SK-N-SH (cell line): ENCODE measurements at regions not wholly inside any gene's neighbourhood (a gene's known extent, or its start where the extent isn't known, plus 50 kb on each side); places are given as distances from the start of the nearest gene placed in this dataset.

Source experiments
- CTCF ChIA-PET: fragments of 300-600, 350-600 bp; formaldehyde crosslinking; extraction: SDS; loops from one replicate; lab custom pipeline; 2021; lab: Yijun Ruan, JAX
- POLR2A ChIA-PET: fragments of 350-600 bp; sonication (Branson Sonifier 250); formaldehyde crosslinking; extraction: SDS; loops from one replicate; lab custom pipeline; 2020; ENCODE audit warnings: antibody characterized with exemption, inconsistent platforms; lab: Yijun Ruan, JAX
- DNase-seq: peaks from one replicate; pipeline ENCODE4 v3.0.0; 2012
- H2AFZ ChIP-seq: fragments of 200-600 bp; sonication (generic); 2 replicates; pipeline ENCODE4 v1.8.1; 2016; ENCODE audit warnings: antibody characterized with exemption, mild to moderate bottlenecking, low read depth
- H3F3A ChIP-seq: fragments of 200-600 bp; sonication (generic); replicated peaks from 2 replicates; pipeline ENCODE3; 2016; ENCODE audit warnings: antibody characterized with exemption, mild to moderate bottlenecking; ENCODE audit not compliant: insufficient read depth
- H3K27ac ChIP-seq, 2 experiments: fragments of 200-500 bp in 1 of 2; fragments of 200-600 bp in 1 of 2; sonication (Bioruptor generic) in 1 of 2; sonication (generic), shearing (Covaris generic) in 1 of 2; 2 replicates each; pipeline versions ENCODE4 v1.5.1 to v1.6.1; 2014 to 2016; ENCODE audit warnings: low read depth in 2 of 2, inconsistent platforms in 1 of 2, low read length in 1 of 2, mild to moderate bottlenecking in 1 of 2, mixed read lengths in 1 of 2
- H3K27me3 ChIP-seq: fragments of 200-600 bp; sonication (generic), shearing (Covaris generic); 2 replicates; pipeline ENCODE4 v1.6.1; 2016; ENCODE audit warnings: mixed run types; ENCODE audit not compliant: insufficient read depth
- H3K36me3 ChIP-seq, 2 experiments: fragments of 200-500 bp in 1 of 2; fragments of 200-600 bp in 1 of 2; sonication (Bioruptor generic) in 1 of 2; sonication (generic) in 1 of 2; replicated peaks in 1 of 2; 2 replicates each; pipeline versions ENCODE3 to v1.5.1; 2014 to 2016; ENCODE audit warnings: low read length in 1 of 2, mild to moderate bottlenecking in 1 of 2; ENCODE audit not compliant: insufficient read depth in 2 of 2, control insufficient read depth in 1 of 2
- H3K4me1 ChIP-seq, 2 experiments: fragments of 200-500 bp in 1 of 2; fragments of 200-600 bp in 1 of 2; sonication (Bioruptor generic) in 1 of 2; sonication (generic), shearing (Covaris generic) in 1 of 2; 2 replicates each; pipeline versions ENCODE4 v1.5.1 to v1.6.1; 2014 to 2016; ENCODE audit warnings: low read depth in 1 of 2, low read length in 1 of 2, mixed run types in 1 of 2; ENCODE audit not compliant: insufficient read depth in 2 of 2, control insufficient read depth in 1 of 2
- H3K4me2 ChIP-seq: fragments of 200-600 bp; sonication (generic), shearing (Covaris generic); 2 replicates; pipeline ENCODE4 v1.6.1; 2017; ENCODE audit warnings: mixed run types
- H3K4me3 ChIP-seq, 2 experiments: fragments of 200-500 bp in 1 of 2; fragments of 200-600 bp in 1 of 2; sonication (Bioruptor generic) in 1 of 2; sonication (generic), shearing (Covaris generic) in 1 of 2; 2 replicates each; pipeline versions ENCODE4 v1.5.1 to v1.8.1; 2014 to 2016; ENCODE audit warnings: low read depth in 2 of 2, inconsistent platforms in 1 of 2, low read length in 1 of 2, mild to moderate bottlenecking in 1 of 2, mixed read lengths in 1 of 2, moderate library complexity in 1 of 2
- H3K79me2 ChIP-seq: fragments of 200-600 bp; sonication (generic); 2 replicates; pipeline ENCODE4 v1.8.1; 2017; ENCODE audit warnings: mild to moderate bottlenecking; ENCODE audit not compliant: insufficient read depth
- H3K9ac ChIP-seq: fragments of 200-600 bp; sonication (generic); 2 replicates; pipeline ENCODE4 v1.6.1; 2017; ENCODE audit warnings: mixed run types
- H3K9me2 ChIP-seq: fragments of 200-600 bp; sonication (generic); 2 replicates; pipeline ENCODE4 v1.6.1; 2017; ENCODE audit warnings: mixed run types
- H3K9me3 ChIP-seq: fragments of 200-600 bp; sonication (generic); 2 replicates; pipeline ENCODE4 v1.6.1; 2017; ENCODE audit warnings: mixed run types, mild to moderate bottlenecking, moderate library complexity
- H4K20me1 ChIP-seq: fragments of 200-600 bp; sonication (generic); 2 replicates; pipeline ENCODE4 v1.6.1; 2017; ENCODE audit warnings: mild to moderate bottlenecking, mixed run types; ENCODE audit not compliant: insufficient read depth
- ELF1 ChIP-seq: IDR thresholded peaks from 2 replicates; pipeline ENCODE4 v1.4.0; 2012
- EP300 ChIP-seq, 2 experiments: IDR thresholded peaks; 2 replicates each; pipeline versions ENCODE4 v1.4.0 to v1.6.1; 2012; ENCODE audit warnings: borderline replicate concordance in 1 of 2, low read depth in 1 of 2, low read length in 1 of 2
- EZH2phosphoT487 ChIP-seq: fragments of 200-600 bp; sonication (generic); IDR thresholded peaks from 2 replicates; pipeline ENCODE4 v1.6.1; 2017; ENCODE audit warnings: low read depth, mixed run types, mild to moderate bottlenecking, antibody characterized with exemption, moderate library complexity, borderline replicate concordance
- FOXM1 ChIP-seq: IDR thresholded peaks from 2 replicates; pipeline ENCODE4 v1.4.0; 2012; ENCODE audit warnings: low read depth, mild to moderate bottlenecking
- JUND ChIP-seq: IDR thresholded peaks from 2 replicates; pipeline ENCODE4 v1.4.0; 2012
- MEF2A ChIP-seq: IDR thresholded peaks from 2 replicates; pipeline ENCODE4 v1.4.0; 2012; ENCODE audit warnings: low read depth, borderline replicate concordance
- RFX5 ChIP-seq: IDR thresholded peaks from 2 replicates; pipeline ENCODE4 v1.6.1; 2012; ENCODE audit warnings: mild to moderate bottlenecking, improper control_type of control experiment, low read length
- SIN3A ChIP-seq: IDR thresholded peaks from 2 replicates; pipeline ENCODE4 v1.6.1; 2012; ENCODE audit warnings: low read depth, mild to moderate bottlenecking, low read length, moderate library complexity, borderline replicate concordance
- TAF1 ChIP-seq: IDR thresholded peaks from 2 replicates; pipeline ENCODE4 v1.6.1; 2012; ENCODE audit warnings: low read depth, mild to moderate bottlenecking, low read length, moderate library complexity, borderline replicate concordance
- YY1 ChIP-seq: IDR thresholded peaks from 2 replicates; pipeline ENCODE4 v1.4.0; 2012; ENCODE audit warnings: low read depth, mild to moderate bottlenecking
- WGBS: methylation state at CpG from one replicate; pipeline ENCODE4 v1.1.6; 2017; ENCODE audit warnings: low lambda C conversion rate; 5-methylcytosine and 5-hydroxymethylcytosine counted together
- TF ChIP-seq, protein P1 (sequence below): fragments of 150-350 bp; IDR thresholded peaks from 2 replicates; pipeline ENCODE4 v1.6.1; 2017; ENCODE audit warnings: antibody characterized with exemption, low read length, low read depth, borderline replicate concordance
- TF ChIP-seq, protein P2 (sequence below): IDR thresholded peaks from 2 replicates; pipeline ENCODE4 v1.4.0; 2012; ENCODE audit warnings: low read depth, borderline replicate concordance
- TF ChIP-seq, protein P3 (sequence below): IDR thresholded peaks from 2 replicates; pipeline ENCODE4; 2012
- TF ChIP-seq, protein P4 (sequence below): IDR thresholded peaks from 2 replicates; pipeline ENCODE4 v1.6.1; 2012; ENCODE audit warnings: mild to moderate bottlenecking, low read depth, low read length, moderate library complexity
- TF ChIP-seq, protein P5 (sequence below): fragments of 150-350 bp; IDR thresholded peaks from 2 replicates; pipeline ENCODE4 v1.6.1; 2016; ENCODE audit warnings: mild to moderate bottlenecking, low read depth, low read length

DNA sequence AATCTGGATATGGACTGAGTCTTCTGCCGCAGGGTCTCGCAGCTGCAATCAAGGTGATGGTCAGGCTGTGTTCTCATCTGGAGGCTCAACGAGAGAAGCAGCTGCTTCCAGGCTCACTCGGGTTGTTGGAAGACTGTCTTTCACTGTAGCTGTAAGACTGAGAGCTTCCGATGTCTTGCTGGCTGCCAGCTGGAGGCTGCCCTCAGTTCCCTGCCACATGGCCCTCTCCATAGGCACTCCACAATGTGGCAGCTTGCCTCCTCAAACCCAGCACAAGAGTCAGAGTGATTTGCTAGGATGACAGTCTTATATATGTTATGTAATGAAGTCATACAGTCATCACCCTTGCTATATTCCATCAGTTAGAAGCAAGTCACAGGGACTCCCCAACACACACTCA, 290.5 kb upstream of the CDYL start:
- 6% methylated on average over 5 of the region's 5 CpGs for WGBS
- Histone ChIP-seq H3K4me1 (no peaks in the 10 kb centered on the region), H3K4me2 (no peak overlapping the region), H3K27ac (no peak overlapping the region), H2AFZ (no peak overlapping the region), H3K36me3 (no peaks in the 10 kb centered on the region), H3K9me3 (no peaks in the 10 kb centered on the region), H3K9me2 (no peaks in the 10 kb centered on the region), H3K9ac (no peak overlapping the region), H4K20me1 (no peaks in the 10 kb centered on the region), H3F3A (no peaks in the 10 kb centered on the region), H3K27me3 (no peaks in the 10 kb centered on the region; the same call in 1 of the 2 replicates), H3K4me3 (no peak overlapping the region), H3K79me2 (no peaks in the 10 kb centered on the region)
- CTCF ChIA-PET, result no interaction called here
- DNase-seq, result no peak
- TF ChIP-seq, protein P1, sequence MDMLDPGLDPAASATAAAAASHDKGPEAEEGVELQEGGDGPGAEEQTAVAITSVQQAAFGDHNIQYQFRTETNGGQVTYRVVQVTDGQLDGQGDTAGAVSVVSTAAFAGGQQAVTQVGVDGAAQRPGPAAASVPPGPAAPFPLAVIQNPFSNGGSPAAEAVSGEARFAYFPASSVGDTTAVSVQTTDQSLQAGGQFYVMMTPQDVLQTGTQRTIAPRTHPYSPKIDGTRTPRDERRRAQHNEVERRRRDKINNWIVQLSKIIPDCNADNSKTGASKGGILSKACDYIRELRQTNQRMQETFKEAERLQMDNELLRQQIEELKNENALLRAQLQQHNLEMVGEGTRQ, result no peak
- TF ChIP-seq, protein P2, sequence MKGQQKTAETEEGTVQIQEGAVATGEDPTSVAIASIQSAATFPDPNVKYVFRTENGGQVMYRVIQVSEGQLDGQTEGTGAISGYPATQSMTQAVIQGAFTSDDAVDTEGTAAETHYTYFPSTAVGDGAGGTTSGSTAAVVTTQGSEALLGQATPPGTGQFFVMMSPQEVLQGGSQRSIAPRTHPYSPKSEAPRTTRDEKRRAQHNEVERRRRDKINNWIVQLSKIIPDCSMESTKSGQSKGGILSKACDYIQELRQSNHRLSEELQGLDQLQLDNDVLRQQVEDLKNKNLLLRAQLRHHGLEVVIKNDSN, result no peak
- TF ChIP-seq SIN3A (no peak), ELF1 (no peak), YY1 (no peak), MEF2A (no peak), TAF1 (no peak), EP300 (IDR thresholded peaks at IDR 0.05; ENCODE audit: borderline replicate concordance in 1 of 2, low read depth in 1 of 2, low read length in 1 of 2) (no peak), FOXM1 (no peak), JUND (no peak), EZH2phosphoT487 (no peak), RFX5 (no peak)
- TF ChIP-seq, protein P3, sequence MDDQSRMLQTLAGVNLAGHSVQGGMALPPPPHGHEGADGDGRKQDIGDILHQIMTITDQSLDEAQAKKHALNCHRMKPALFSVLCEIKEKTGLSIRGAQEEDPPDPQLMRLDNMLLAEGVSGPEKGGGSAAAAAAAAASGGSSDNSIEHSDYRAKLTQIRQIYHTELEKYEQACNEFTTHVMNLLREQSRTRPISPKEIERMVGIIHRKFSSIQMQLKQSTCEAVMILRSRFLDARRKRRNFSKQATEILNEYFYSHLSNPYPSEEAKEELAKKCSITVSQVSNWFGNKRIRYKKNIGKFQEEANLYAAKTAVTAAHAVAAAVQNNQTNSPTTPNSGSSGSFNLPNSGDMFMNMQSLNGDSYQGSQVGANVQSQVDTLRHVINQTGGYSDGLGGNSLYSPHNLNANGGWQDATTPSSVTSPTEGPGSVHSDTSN, result no peak
- TF ChIP-seq, protein P4, sequence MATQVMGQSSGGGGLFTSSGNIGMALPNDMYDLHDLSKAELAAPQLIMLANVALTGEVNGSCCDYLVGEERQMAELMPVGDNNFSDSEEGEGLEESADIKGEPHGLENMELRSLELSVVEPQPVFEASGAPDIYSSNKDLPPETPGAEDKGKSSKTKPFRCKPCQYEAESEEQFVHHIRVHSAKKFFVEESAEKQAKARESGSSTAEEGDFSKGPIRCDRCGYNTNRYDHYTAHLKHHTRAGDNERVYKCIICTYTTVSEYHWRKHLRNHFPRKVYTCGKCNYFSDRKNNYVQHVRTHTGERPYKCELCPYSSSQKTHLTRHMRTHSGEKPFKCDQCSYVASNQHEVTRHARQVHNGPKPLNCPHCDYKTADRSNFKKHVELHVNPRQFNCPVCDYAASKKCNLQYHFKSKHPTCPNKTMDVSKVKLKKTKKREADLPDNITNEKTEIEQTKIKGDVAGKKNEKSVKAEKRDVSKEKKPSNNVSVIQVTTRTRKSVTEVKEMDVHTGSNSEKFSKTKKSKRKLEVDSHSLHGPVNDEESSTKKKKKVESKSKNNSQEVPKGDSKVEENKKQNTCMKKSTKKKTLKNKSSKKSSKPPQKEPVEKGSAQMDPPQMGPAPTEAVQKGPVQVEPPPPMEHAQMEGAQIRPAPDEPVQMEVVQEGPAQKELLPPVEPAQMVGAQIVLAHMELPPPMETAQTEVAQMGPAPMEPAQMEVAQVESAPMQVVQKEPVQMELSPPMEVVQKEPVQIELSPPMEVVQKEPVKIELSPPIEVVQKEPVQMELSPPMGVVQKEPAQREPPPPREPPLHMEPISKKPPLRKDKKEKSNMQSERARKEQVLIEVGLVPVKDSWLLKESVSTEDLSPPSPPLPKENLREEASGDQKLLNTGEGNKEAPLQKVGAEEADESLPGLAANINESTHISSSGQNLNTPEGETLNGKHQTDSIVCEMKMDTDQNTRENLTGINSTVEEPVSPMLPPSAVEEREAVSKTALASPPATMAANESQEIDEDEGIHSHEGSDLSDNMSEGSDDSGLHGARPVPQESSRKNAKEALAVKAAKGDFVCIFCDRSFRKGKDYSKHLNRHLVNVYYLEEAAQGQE, result no peak
- TF ChIP-seq, protein P5, sequence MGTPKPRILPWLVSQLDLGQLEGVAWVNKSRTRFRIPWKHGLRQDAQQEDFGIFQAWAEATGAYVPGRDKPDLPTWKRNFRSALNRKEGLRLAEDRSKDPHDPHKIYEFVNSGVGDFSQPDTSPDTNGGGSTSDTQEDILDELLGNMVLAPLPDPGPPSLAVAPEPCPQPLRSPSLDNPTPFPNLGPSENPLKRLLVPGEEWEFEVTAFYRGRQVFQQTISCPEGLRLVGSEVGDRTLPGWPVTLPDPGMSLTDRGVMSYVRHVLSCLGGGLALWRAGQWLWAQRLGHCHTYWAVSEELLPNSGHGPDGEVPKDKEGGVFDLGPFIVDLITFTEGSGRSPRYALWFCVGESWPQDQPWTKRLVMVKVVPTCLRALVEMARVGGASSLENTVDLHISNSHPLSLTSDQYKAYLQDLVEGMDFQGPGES, result no peak
- POLR2A ChIA-PET, result no interaction called here
